GM19035 (cell line): ENCODE measurements at regions not wholly inside any gene's neighbourhood (a gene's known extent, or its start where the extent isn't known, plus 50 kb on each side); places are given as distances from the start of the nearest gene placed in this dataset.

Experiments
- ATAC-seq: cut with Tn5 transposase; IDR thresholded peaks from one replicate; pipeline ENCODE4 v1.9.1; 2021; ENCODE audit not compliant: unreplicated experiment

GRCh38 chr6:146886587-146887446 lies 288.0 kb downstream of the ADGB start:
- no peak for ATAC-seq

GRCh38 chr6:146887447-146888077 lies 288.8 kb downstream of the ADGB start:
- no peak for ATAC-seq

- ATAC-seq = no peak
Observed at GRCh38 chr6:146889303-146889702, 290.5 kb downstream of the ADGB start.

- ATAC-seq = no peak
Observed at GRCh38 chr6:146890172-146890571, 291.4 kb downstream of the ADGB start.

GRCh38 chr6:146890644-146891434 lies 292.1 kb downstream of the ADGB start:
- no peak for ATAC-seq

GRCh38 chr6:146891615-146892265 lies 293.0 kb downstream of the ADGB start:
- ATAC-seq = no peak

- no peak for ATAC-seq
Observed at GRCh38 chr6:146892283-146892612, 293.5 kb downstream of the ADGB start.

GRCh38 chr6:146892613-146893401 lies 294.0 kb downstream of the ADGB start:
- no peak for ATAC-seq

GRCh38 chr6:146893690-146894089 lies 294.9 kb downstream of the ADGB start:
- no peak for ATAC-seq

GRCh38 chr6:146894624-146895023 lies 295.9 kb downstream of the ADGB start:
- no peak for ATAC-seq

- ATAC-seq = no peak
Observed at GRCh38 chr6:146895101-146895771, 296.5 kb downstream of the ADGB start.

GRCh38 chr6:146895772-146896061 lies 296.9 kb downstream of the ADGB start:
- ATAC-seq = no peak

GRCh38 chr6:146896062-146896813 lies 297.5 kb downstream of the ADGB start:
- ATAC-seq = no peak

GRCh38 chr6:146896960-146897701 lies 298.4 kb downstream of the ADGB start:
- ATAC-seq = no peak

GRCh38 chr6:146898069-146898887 lies 299.5 kb downstream of the ADGB start:
- ATAC-seq = no peak

GRCh38 chr6:146898888-146899227 lies 300.1 kb downstream of the ADGB start:
- ATAC-seq = no peak

- ATAC-seq = no peak
Observed at GRCh38 chr6:146901940-146902816, 302.0 kb upstream of the STXBP5 start.
